Testis (tissue), 2 donors: ENCODE measurements at regions not wholly inside any gene's neighbourhood (a gene's known extent, or its start where the extent isn't known, plus 50 kb on each side); places are given as distances from the start of the nearest gene placed in this dataset.

Source experiments
- DNase-seq: peaks from one replicate; pipeline ENCODE4 v3.0.0-alpha.2; 2019
- H3K27ac ChIP-seq, 2 donors: fragments of 200-600 bp; sonication (generic); one replicate each; pipeline ENCODE4 v1.5.1; 2019
- H3K27me3 ChIP-seq: fragments of 200-600 bp; sonication (generic); one replicate; pipeline ENCODE4 v1.5.1; 2019
- H3K36me3 ChIP-seq: fragments of 200-600 bp; sonication (generic); one replicate; pipeline ENCODE4 v1.5.1; 2017; ENCODE audit warnings: low read depth; ENCODE audit errors: missing control alignments
- H3K4me1 ChIP-seq: fragments of 200-600 bp; sonication (generic); one replicate; pipeline ENCODE4 v1.5.1; 2019
- H3K4me3 ChIP-seq, 2 donors: fragments of 200-600 bp; sonication (generic); one replicate each; pipeline ENCODE4 v1.5.1; 2017 to 2019
- H3K9me3 ChIP-seq: fragments of 200-600 bp; sonication (generic); one replicate; pipeline ENCODE4 v1.5.1; 2017
- CTCF ChIP-seq, 3 experiments: fragments of 450-650 bp in 2 of 3; fragments of 200-600 bp in 1 of 3; sonication (generic) in 1 of 3; IDR thresholded peaks; one replicate each; pipeline ENCODE4 v1.5.1; 2016 to 2019; ENCODE audit warnings: antibody characterized with exemption in 3 of 3, mild to moderate bottlenecking in 2 of 3, moderate library complexity in 1 of 3
- POLR2A ChIP-seq: fragments of 450-650 bp; IDR thresholded peaks from one replicate; pipeline ENCODE4 v1.6.1; 2017; ENCODE audit warnings: antibody characterized with exemption, mild to moderate bottlenecking, moderate library complexity
- WGBS, 2 donors: methylation state at CpG; one replicate each; pipeline ENCODE4 v1.1.5; 2018; 5-methylcytosine and 5-hydroxymethylcytosine counted together
- intact Hi-C: fragments of 100-400 bp; cut with DNase I; formaldehyde crosslinking; loops from one replicate; pipeline ENCODE4 v1.15.1; 2023; ENCODE audit warnings: low total_unique reads

GRCh38 chr17:36705283-36705795 lies 104.0 kb downstream of the MRM1 start:
- no peak overlapping the region for H3K4me3 ChIP-seq
- no peaks in the 10 kb centered on the region for H3K27me3 ChIP-seq
- TF ChIP-seq CTCF (IDR thresholded peaks at IDR 0.05) (no peak), POLR2A (no peak)
- DNase-seq, result no peak
- no peak overlapping the region for H3K27ac ChIP-seq
- H3K9me3 ChIP-seq, result no peaks in the 10 kb centered on the region
- intact Hi-C loops, result no loop called here
- no peaks in the 10 kb centered on the region for H3K4me1 ChIP-seq
- H3K36me3 ChIP-seq, result no peaks in the 10 kb centered on the region
- WGBS, 2 donors, result 47 to 57% methylated on average over 9 of the region's 9 CpGs

DNA sequence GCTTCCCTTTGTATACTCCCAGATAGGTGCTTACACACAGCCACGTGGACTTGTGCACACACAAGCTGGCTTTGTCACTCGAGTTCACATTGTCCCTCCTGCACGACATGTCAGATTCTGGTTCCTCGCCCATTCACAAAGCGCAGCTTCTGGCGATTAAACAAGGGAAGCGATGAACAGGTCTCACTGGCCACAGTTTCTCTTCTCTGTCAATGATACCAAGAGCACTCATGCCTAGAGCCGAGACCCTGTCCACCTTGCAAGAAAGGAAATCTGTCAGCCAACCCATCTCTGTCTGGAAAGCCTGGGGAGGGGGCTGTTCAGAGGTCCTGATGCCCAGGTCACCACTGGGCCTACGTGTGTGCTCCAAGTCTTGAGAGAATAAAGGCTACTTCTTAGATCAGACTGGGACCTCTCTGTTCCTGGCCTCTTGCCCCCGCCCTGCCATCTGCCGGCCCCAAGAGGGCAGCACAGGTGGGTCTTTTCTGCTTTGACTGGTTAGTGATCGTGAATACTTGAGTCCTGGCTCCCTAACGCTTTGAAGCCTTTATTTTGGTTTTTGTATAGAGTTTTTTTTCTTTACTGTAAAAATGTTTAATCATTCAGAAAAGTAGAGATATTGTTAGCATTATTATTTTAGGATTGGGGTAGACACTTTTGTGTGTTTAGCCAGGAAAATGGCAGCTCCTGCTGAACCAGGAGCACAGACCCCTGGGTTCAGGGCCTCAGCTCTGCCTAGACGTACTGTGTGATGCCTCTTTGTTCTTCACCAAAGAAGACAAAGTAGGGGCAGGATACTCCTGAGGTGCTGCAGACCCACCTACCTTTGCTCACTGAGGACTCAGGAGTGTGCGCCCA lies 104.7 kb downstream of the MRM1 start:
- Histone ChIP-seq H3K4me3 (no peak overlapping the region), H3K27ac (no peak overlapping the region), H3K36me3 (no peaks in the 10 kb centered on the region), H3K9me3 (no peaks in the 10 kb centered on the region), H3K4me1 (no peaks in the 10 kb centered on the region), H3K27me3 (no peaks in the 10 kb centered on the region)
- intact Hi-C loops, result no loop called here
- TF ChIP-seq CTCF (IDR thresholded peaks at IDR 0.05) (no peak), POLR2A (no peak)
- DNase-seq, result peak; percentile 54
- WGBS, 2 donors, result 67% methylated on average over 15 of the region's 15 CpGs

DNA sequence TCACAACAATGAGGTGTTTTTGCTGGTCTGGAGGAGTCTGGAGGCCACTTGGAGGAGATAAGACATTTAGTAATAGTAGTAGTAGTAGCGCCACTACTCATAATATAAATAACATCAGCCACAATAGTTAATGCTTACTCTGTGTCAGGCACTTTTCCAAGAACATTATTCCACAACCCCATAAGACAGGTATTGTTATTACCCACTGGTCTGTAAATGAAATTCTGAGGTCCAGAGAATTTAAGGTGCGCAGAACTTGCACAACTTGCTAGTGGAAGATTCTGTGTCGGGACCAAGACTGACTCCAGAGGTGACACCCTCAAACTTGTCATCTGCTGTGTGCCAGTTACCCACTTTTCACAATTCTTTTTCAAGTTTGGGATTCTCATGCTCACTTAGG lies 106.5 kb downstream of the MRM1 start:
- intact Hi-C loops, result no loop called here
- no peak overlapping the region for H3K27ac ChIP-seq
- H3K4me3 ChIP-seq, result no peak overlapping the region
- WGBS, 2 donors, result 94 to 97% methylated on average over 3 of the region's 3 CpGs
- H3K27me3 ChIP-seq, result no peaks in the 10 kb centered on the region
- no peak for DNase-seq
- no peaks in the 10 kb centered on the region for H3K4me1 ChIP-seq
- H3K9me3 ChIP-seq, result no peaks in the 10 kb centered on the region
- H3K36me3 ChIP-seq, result no peaks in the 10 kb centered on the region
- TF ChIP-seq POLR2A (no peak), CTCF (IDR thresholded peaks at IDR 0.05) (no peak)

DNA sequence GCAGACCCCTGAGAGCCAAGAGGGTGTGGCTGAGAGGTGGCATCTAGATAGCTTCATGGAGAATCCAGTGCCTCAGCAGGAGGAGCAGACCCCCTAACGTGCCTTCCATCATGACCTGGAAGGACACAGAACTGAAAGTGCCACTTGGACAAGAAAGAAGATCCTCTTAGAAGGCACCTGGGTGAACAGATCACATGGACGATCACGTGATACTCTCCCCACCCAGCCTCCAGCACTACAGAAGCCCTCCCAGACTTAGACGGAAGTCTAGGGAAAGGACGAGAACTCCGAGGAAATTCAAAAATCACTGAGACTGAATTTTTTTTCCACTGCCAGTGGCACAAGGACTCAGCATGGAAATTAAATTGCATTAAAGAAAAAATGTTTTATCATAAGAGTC lies 113.4 kb downstream of the MRM1 start:
- no peak overlapping the region for H3K4me3 ChIP-seq
- intact Hi-C loops, result no loop called here
- no peaks in the 10 kb centered on the region for H3K9me3 ChIP-seq
- H3K27ac ChIP-seq, result no peak overlapping the region
- H3K27me3 ChIP-seq, result no peaks in the 10 kb centered on the region
- WGBS, 2 donors, result 88 to 91% methylated on average over 6 of the region's 6 CpGs
- no peak for TF ChIP-seq CTCF (IDR thresholded peaks at IDR 0.05)
- TF ChIP-seq POLR2A, result no peak
- DNase-seq, result no peak
- no peaks in the 10 kb centered on the region for H3K36me3 ChIP-seq
- H3K4me1 ChIP-seq, result no peaks in the 10 kb centered on the region

GRCh38 chr17:36715951-36716350 lies 114.6 kb downstream of the MRM1 start:
- Histone ChIP-seq H3K4me3 (no peak overlapping the region), H3K27me3 (no peaks in the 10 kb centered on the region), H3K4me1 (no peaks in the 10 kb centered on the region), H3K36me3 (no peaks in the 10 kb centered on the region), H3K27ac (no peak overlapping the region), H3K9me3 (no peaks in the 10 kb centered on the region)
- intact Hi-C loops, result no loop called here
- no peak for DNase-seq
- 93 to 94% methylated on average over 7 of the region's 7 CpGs for WGBS, 2 donors
- TF ChIP-seq CTCF (IDR thresholded peaks at IDR 0.05) (no peak), POLR2A (no peak)
